OCI-LY7 (cell line): ENCODE measurements at regions not wholly inside any gene's neighbourhood (a gene's known extent, or its start where the extent isn't known, plus 50 kb on each side); places are given as distances from the start of the nearest gene placed in this dataset.

Experiments used
- BruUV-seq: library from RNA; stranded (reverse); fragments of 400-500 nt; replicated peaks from 2 replicates; lab custom pipeline; 2021; lab: Mats Ljungman, UMichigan
- CTCF ChIA-PET: fragments of 300-600 bp; sonication (Branson Sonifier 250); formaldehyde crosslinking; loops from one replicate; lab custom pipeline; 2022; ENCODE audit warnings: antibody characterized with exemption; ENCODE audit not compliant: unreplicated experiment; lab: Charles Lee
- POLR2A ChIA-PET: fragments of 300-600 bp; sonication (Branson Sonifier 250); formaldehyde crosslinking; loops from one replicate; lab custom pipeline; 2022; ENCODE audit warnings: antibody characterized with exemption; lab: Charles Lee
- DNase-seq: peaks from one replicate; pipeline ENCODE4 v3.0.0-alpha.2; 2015; ENCODE audit warnings: low spot score
- H2AFZ ChIP-seq: fragments of 200-600 bp; sonication (generic), shearing (Covaris generic); 2 replicates; pipeline ENCODE4 v1.6.1; 2014; ENCODE audit warnings: mild to moderate bottlenecking, antibody characterized with exemption, low read length, moderate library complexity
- H3K27ac ChIP-seq: fragments of 200-600 bp; sonication (generic); 2 replicates; pipeline ENCODE4 v1.5.1; 2014; ENCODE audit warnings: mixed run types, low read depth, mild to moderate bottlenecking, moderate library complexity, low read length, inconsistent platforms; ENCODE audit not compliant: poor library complexity, severe bottlenecking
- H3K36me3 ChIP-seq: fragments of 200-600 bp; sonication (generic); 2 replicates; pipeline ENCODE4 v1.6.1; 2014; ENCODE audit warnings: mild to moderate bottlenecking, antibody characterized with exemption, low read length, moderate library complexity, mixed read lengths; ENCODE audit not compliant: insufficient read depth
- H3K4me1 ChIP-seq: fragments of 200-600 bp; sonication (generic); 2 replicates; pipeline ENCODE4 v1.5.1; 2014; ENCODE audit warnings: mild to moderate bottlenecking, low read length; ENCODE audit not compliant: insufficient read depth, poor library complexity, severe bottlenecking
- H3K4me2 ChIP-seq: fragments of 200-600 bp; sonication (generic); 2 replicates; pipeline ENCODE4 v1.6.1; 2014; ENCODE audit warnings: mild to moderate bottlenecking, low read length
- H3K4me3 ChIP-seq: fragments of 200-600 bp; sonication (generic); 2 replicates; pipeline ENCODE4 v1.5.1; 2014; ENCODE audit warnings: mild to moderate bottlenecking, low read depth, low read length; ENCODE audit not compliant: poor library complexity, severe bottlenecking
- H3K79me2 ChIP-seq: fragments of 200-600 bp; sonication (generic); 2 replicates; pipeline ENCODE4 v1.6.1; 2016; ENCODE audit warnings: low read depth, mild to moderate bottlenecking, low read length, moderate library complexity, mixed read lengths; ENCODE audit not compliant: insufficient read depth
- H3K9me2 ChIP-seq: fragments of 200-600 bp; sonication (generic); 2 replicates; pipeline ENCODE4 v1.6.1; 2016; ENCODE audit warnings: mild to moderate bottlenecking, low read length, mixed read lengths; ENCODE audit not compliant: insufficient read depth
- H3K9me3 ChIP-seq: fragments of 200-600 bp; sonication (generic); 2 replicates; pipeline ENCODE4 v1.6.1; 2014; ENCODE audit warnings: mild to moderate bottlenecking, mixed run types, low read length, mixed read lengths
- H4K20me1 ChIP-seq: fragments of 200-600 bp; sonication (generic); 2 replicates; pipeline ENCODE4 v1.6.1; 2014; ENCODE audit warnings: mild to moderate bottlenecking, antibody characterized with exemption, low read length, moderate library complexity, mixed read lengths; ENCODE audit not compliant: insufficient read depth
- CTCF ChIP-seq: fragments of 200-600 bp; sonication (generic); conservative IDR thresholded peaks from 2 replicates; pipeline ENCODE4 v1.5.1; 2014; ENCODE audit warnings: mild to moderate bottlenecking, antibody characterized with exemption, low read length, moderate library complexity, mixed read lengths
- EZH2phosphoT487 ChIP-seq: fragments of 200-600 bp; sonication (generic); IDR thresholded peaks from 2 replicates; pipeline ENCODE4 v1.6.1; 2018; ENCODE audit warnings: low read depth, borderline replicate concordance, mild to moderate bottlenecking, mixed run types, antibody characterized with exemption, low read length, moderate library complexity, mixed read lengths
- intact Hi-C: fragments of 100-400 bp; cut with micrococcal nuclease; formaldehyde crosslinking; loops from one replicate; pipeline ENCODE4 v1.10.0; 2022; ENCODE audit not compliant: unreplicated experiment

DNA sequence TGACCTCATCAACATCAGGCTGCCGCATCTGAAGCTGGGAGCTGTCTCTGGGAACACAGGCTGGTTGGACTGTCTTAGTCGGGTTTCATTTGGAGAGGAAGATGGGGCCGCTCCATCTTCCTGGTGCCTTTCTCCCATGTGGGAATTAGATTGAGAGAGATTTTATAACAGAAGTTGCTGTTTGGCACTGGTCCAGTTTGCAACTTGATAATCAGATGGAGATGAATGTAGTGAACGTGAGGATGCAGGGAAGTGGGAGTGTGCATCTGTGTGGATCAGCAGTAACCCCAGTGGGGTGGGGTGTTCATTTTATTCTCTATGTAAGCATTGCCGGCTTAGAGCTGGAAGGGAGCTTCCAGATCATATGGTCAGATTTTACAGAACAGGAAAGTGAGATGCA, 250.9 kb downstream of the DCDC2C start:
- no peak for DNase-seq
- Histone ChIP-seq H4K20me1 (no peaks in the 10 kb centered on the region), H3K4me1 (no peaks in the 10 kb centered on the region), H3K9me3 (no peaks in the 10 kb centered on the region), H3K27ac (no peak overlapping the region), H3K9me2 (no peaks in the 10 kb centered on the region), H3K79me2 (no peaks in the 10 kb centered on the region), H2AFZ (no peak overlapping the region), H3K4me2 (no peak overlapping the region), H3K4me3 (no peak overlapping the region), H3K36me3 (no peaks in the 10 kb centered on the region)
- intact Hi-C loops: loop anchor here (10.0 kb wide), 1 partner anchor 1411 kb away; no protein-coding TSS in a partner anchor
- TF ChIP-seq EZH2phosphoT487: no peak
- TF ChIP-seq CTCF: no peak
- BruUV-seq: no TSS peak
- POLR2A ChIA-PET: interaction anchor here (0.6 to 1.0 kb wide), 3 partner anchors 9 to 162 kb away, joined by 3 read pairs; no protein-coding TSS in a partner anchor
- CTCF ChIA-PET: no interaction called here

DNA sequence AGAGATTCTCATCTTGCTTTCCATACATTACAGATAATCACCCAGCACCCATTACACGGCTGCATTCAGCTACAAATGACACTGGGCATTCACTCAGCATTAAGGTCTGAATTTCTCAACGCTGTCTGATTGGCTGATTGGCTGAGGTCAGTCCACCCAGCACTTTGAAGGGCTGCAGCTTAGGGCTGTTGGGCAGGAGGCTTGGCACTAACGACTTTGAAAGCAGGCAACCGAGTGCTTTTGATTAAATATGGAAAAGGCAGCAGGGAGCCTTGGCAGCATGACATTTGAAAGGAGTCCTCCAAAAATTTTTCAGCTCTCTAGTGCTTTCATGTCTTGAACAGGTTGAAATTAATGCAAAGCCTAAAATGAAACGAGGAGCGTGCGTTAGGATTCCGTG, 253.0 kb downstream of the DCDC2C start:
- no peaks in the 10 kb centered on the region for H3K9me2 ChIP-seq
- H3K9me3 ChIP-seq: no peaks in the 10 kb centered on the region
- no peak overlapping the region for H3K27ac ChIP-seq
- TF ChIP-seq CTCF (no peak), EZH2phosphoT487 (no peak)
- POLR2A ChIA-PET: interaction anchor here (0.6 to 1.1 kb wide), 3 partner anchors 17 to 276 kb away, joined by 3 to 4 read pairs (median 3); no protein-coding TSS in a partner anchor
- no TSS peak for BruUV-seq
- no peak overlapping the region for H2AFZ ChIP-seq
- no peak overlapping the region for H3K4me2 ChIP-seq
- intact Hi-C loops: loop anchor here (10.0 kb wide), 1 partner anchor 1408 kb away; no protein-coding TSS in a partner anchor
- no peak overlapping the region for H3K4me3 ChIP-seq
- no peak for DNase-seq
- no peaks in the 10 kb centered on the region for H3K36me3 ChIP-seq
- CTCF ChIA-PET: no interaction called here
- H3K4me1 ChIP-seq: no peaks in the 10 kb centered on the region
- H4K20me1 ChIP-seq: no peaks in the 10 kb centered on the region
- H3K79me2 ChIP-seq: no peaks in the 10 kb centered on the region

DNA sequence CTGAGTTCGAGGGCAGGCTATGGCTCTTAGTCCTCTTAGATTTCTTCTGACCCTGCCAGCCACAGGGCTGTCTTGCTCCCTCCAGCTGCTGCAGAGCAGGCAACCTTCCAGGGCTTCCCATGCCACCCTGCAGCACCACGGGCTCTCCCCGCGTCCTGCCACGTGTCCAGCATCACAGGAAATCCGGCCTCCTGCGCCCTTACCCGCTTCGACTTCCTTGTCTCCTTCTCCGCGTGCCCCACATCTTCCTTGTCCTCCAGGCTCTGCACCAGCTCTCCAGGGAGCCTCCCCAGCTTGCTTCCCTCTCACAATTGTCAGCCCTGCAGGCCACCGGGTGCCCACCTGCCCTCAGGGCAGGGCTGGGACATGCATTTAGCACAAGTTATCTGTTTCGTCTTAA, 253.5 kb downstream of the DCDC2C start:
- BruUV-seq: no TSS peak
- POLR2A ChIA-PET: no interaction called here
- CTCF ChIA-PET: no interaction called here

More for the DNA sequence above, 253.5 kb downstream of the DCDC2C start:
- no peak overlapping the region for H3K27ac ChIP-seq
- H3K4me2 ChIP-seq: no peak overlapping the region
- DNase-seq: no peak
- H3K9me2 ChIP-seq: no peaks in the 10 kb centered on the region
- no peaks in the 10 kb centered on the region for H3K79me2 ChIP-seq
- no peaks in the 10 kb centered on the region for H3K9me3 ChIP-seq
- H3K36me3 ChIP-seq: no peaks in the 10 kb centered on the region
- no peak for TF ChIP-seq CTCF
- TF ChIP-seq EZH2phosphoT487: no peak
- no peak overlapping the region for H2AFZ ChIP-seq
- no peaks in the 10 kb centered on the region for H4K20me1 ChIP-seq
- intact Hi-C loops: loop anchor here (10.0 kb wide), 1 partner anchor 1408 kb away; no protein-coding TSS in a partner anchor
- no peak overlapping the region for H3K4me3 ChIP-seq
- no peaks in the 10 kb centered on the region for H3K4me1 ChIP-seq
